ENCODE measurements at regions not wholly inside any gene's neighbourhood (a gene's known extent, or its start where the extent isn't known, plus 50 kb on each side); places are given as distances from the start of the nearest gene placed in this dataset.

GRCh38 chr13:48151363-48152161 lies 56.7 kb upstream of the MED4 start:
- no peak for ATAC-seq (ENCODE audit: low read depth)

More at GRCh38 chr13:48151363-48152161, 56.7 kb upstream of the MED4 start:
- no peak overlapping the region for H4K8ac ChIP-seq (ENCODE audit: low read depth in 2 of 2, low read length in 2 of 2)
- dilution Hi-C loops (cut with HindIII; ENCODE audit: low sequenced_read_pairs, unreplicated experiment) (no loop called here), in situ Hi-C loops (cut with MboI; ENCODE audit: low sequenced_read_pairs) (no loop called here), intact Hi-C loops (cut with micrococcal nuclease) (no loop called here)
- H2AFZ ChIP-seq (replicated peaks; ENCODE audit: low read length, poor library complexity): no peak overlapping the region
- no peak overlapping the region for H3K27ac ChIP-seq (ENCODE audit: insufficient read depth, low read length)
- no peak overlapping the region for H2AK9ac ChIP-seq (replicated peaks; ENCODE audit: low read depth, low read length, poor library complexity)
- ChIA-PET POLR2A (ENCODE audit: unreplicated experiment) (no interaction called here), CTCF (no interaction called here)
- no peaks in the 10 kb centered on the region for H4K20me1 ChIP-seq (ENCODE audit: insufficient read depth, low read length)
- no peaks in the 10 kb centered on the region for H3K27me3 ChIP-seq (ENCODE audit: control insufficient read depth, insufficient read depth, low read length)
- H2BK20ac ChIP-seq (ENCODE audit: low read depth, low read length): no peak overlapping the region
- no TSS peak for BruUV-seq (replicated peaks)
- H3K9me3 ChIP-seq (ENCODE audit: control insufficient read depth, insufficient read depth, low read length): peaks cover 2% of the 10 kb centered on the region; the same call in 1 of the 2 replicates
- no peak overlapping the region for H4K91ac ChIP-seq (ENCODE audit: insufficient read depth, low read depth, low read length)
- H3K9ac ChIP-seq (ENCODE audit: low read depth, low read length): no peak overlapping the region
- H3K4me1 ChIP-seq (ENCODE audit: control insufficient read depth, insufficient read depth, low read length): no peaks in the 10 kb centered on the region
- H2BK120ac ChIP-seq (ENCODE audit: low read depth, low read length): no peak overlapping the region
- H3K79me1 ChIP-seq (ENCODE audit: low read depth in 1 of 2, low read length in 2 of 2): no peaks in the 10 kb centered on the region
- no peak overlapping the region for H2BK5ac ChIP-seq (ENCODE audit: low read depth, low read length, poor library complexity, severe bottlenecking)
- TF ChIP-seq MAZ (IDR thresholded peaks at IDR 0.05; ENCODE audit: borderline replicate concordance, low read depth, low read length): no peak
- no peak for TF ChIP-seq CEBPB (IDR thresholded peaks at IDR 0.05; ENCODE audit: low read depth, low read length)
- no peak for TF ChIP-seq NFE2L2 (IDR thresholded peaks at IDR 0.05; ENCODE audit: low read depth, low read length)
- no peak for TF ChIP-seq USF2 (IDR thresholded peaks at IDR 0.05; ENCODE audit: low read depth, low read length)
- no peak for TF ChIP-seq POLR2A (IDR thresholded peaks at IDR 0.05; ENCODE audit: low read depth, low read length)
- no peak for TF ChIP-seq RAD21 (IDR thresholded peaks at IDR 0.05; ENCODE audit: low read length)
- TF ChIP-seq SMC3 (IDR thresholded peaks at IDR 0.05; ENCODE audit: low read depth, low read length): no peak
- no peak for TF ChIP-seq MXI1 (IDR thresholded peaks at IDR 0.05; ENCODE audit: borderline replicate concordance, low read depth, low read length)
- TF ChIP-seq CHD1 (IDR thresholded peaks at IDR 0.05; ENCODE audit: low read depth, low read length): no peak
- no peak for TF ChIP-seq MAFK (IDR thresholded peaks at IDR 0.05; ENCODE audit: low read depth, low read length)
- no peak for TF ChIP-seq FOS (IDR thresholded peaks at IDR 0.05; ENCODE audit: low read depth, low read length)
- no peak for TF ChIP-seq BHLHE40 (IDR thresholded peaks at IDR 0.05; ENCODE audit: low read depth, low read length)
- no peak for TF ChIP-seq RFX5 (IDR thresholded peaks at IDR 0.05; ENCODE audit: low read depth, low read length)
- TF ChIP-seq, protein P1, sequence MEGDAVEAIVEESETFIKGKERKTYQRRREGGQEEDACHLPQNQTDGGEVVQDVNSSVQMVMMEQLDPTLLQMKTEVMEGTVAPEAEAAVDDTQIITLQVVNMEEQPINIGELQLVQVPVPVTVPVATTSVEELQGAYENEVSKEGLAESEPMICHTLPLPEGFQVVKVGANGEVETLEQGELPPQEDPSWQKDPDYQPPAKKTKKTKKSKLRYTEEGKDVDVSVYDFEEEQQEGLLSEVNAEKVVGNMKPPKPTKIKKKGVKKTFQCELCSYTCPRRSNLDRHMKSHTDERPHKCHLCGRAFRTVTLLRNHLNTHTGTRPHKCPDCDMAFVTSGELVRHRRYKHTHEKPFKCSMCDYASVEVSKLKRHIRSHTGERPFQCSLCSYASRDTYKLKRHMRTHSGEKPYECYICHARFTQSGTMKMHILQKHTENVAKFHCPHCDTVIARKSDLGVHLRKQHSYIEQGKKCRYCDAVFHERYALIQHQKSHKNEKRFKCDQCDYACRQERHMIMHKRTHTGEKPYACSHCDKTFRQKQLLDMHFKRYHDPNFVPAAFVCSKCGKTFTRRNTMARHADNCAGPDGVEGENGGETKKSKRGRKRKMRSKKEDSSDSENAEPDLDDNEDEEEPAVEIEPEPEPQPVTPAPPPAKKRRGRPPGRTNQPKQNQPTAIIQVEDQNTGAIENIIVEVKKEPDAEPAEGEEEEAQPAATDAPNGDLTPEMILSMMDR (conservative IDR thresholded peaks at IDR 0.05; ENCODE audit: low read depth, low read length): no peak
- WGBS, 2 experiments (ENCODE audit: extremely low coverage in 2 of 2, insufficient read length in 1 of 2): 71% methylated on average over 1 of the region's 5 CpGs; no CpG with 5 or more reads in 1 of the 2 experiments
- no peak overlapping the region for H3K23ac ChIP-seq (ENCODE audit: low read depth, low read length)
- H2BK15ac ChIP-seq (ENCODE audit: low read depth, low read length): no peak overlapping the region
- H3K14ac ChIP-seq (replicated peaks; ENCODE audit: low read depth, low read length): no peak overlapping the region
- H3K4ac ChIP-seq (ENCODE audit: low read depth, low read length): no peak overlapping the region
- no peak overlapping the region for H3K4me3 ChIP-seq (ENCODE audit: insufficient read depth, low read depth, low read length)
- DNase-seq: no peak
- H3K56ac ChIP-seq (ENCODE audit: extremely low read depth, insufficient read depth, low read length): no peak overlapping the region
- H2AK5ac ChIP-seq (ENCODE audit: low read depth, low read length): no peak overlapping the region
- no peaks in the 10 kb centered on the region for H3K36me3 ChIP-seq (ENCODE audit: control insufficient read depth, insufficient read depth, low read length)
- H3K18ac ChIP-seq (ENCODE audit: low read depth, low read length): no peak overlapping the region
- no peaks in the 10 kb centered on the region; the same call in 1 of the 2 replicates for H3K9me1 ChIP-seq (ENCODE audit: insufficient read depth, low read length)
- no peak overlapping the region for H3K4me2 ChIP-seq (ENCODE audit: low read depth, low read length)
- H4K5ac ChIP-seq (ENCODE audit: low read depth, low read length): no peak overlapping the region

All from IMR-90 (cell line).